ENCODE measurements at regions not wholly inside any gene's neighbourhood (a gene's known extent, or its start where the extent isn't known, plus 50 kb on each side); places are given as distances from the start of the nearest gene placed in this dataset.

DNA sequence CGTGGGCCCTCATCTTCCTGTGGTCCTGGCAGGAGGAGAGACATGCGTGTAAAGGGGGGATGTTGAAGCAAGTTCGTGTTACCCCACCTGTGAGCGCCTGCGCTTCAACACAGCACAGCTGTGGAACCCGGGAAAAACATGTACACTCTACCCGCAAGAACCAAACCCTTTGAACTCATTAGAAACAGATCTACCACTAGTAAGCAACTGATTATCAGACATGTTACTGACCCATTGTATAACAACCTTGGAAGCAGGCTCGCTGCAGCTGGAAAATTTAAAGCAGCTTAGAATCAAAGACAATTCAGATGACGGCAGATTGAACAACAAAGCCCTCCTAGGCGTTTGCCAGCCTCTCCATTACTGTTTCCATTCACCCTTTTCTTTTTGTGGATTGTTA, 771.7 kb upstream of the SALL3 start:
- Histone ChIP-seq H3K9me3 (no peaks in the 10 kb centered on the region), H3K4me1 (no peaks in the 10 kb centered on the region), H3K27ac (no peak overlapping the region), H3K36me3 (no peaks in the 10 kb centered on the region), H3K27me3 (no peaks in the 10 kb centered on the region), H3K4me3 (no peak overlapping the region)
- intact Hi-C loops (cut with DNase I; ENCODE audit: low total_unique reads) (no loop called here), in situ Hi-C loops (cut with MboI; ENCODE audit: low pct_ligation_motif_present in 1 of 4, low pct_unique_long_range_greater_than_20kb in 1 of 4, low sequenced_read_pairs in 3 of 4) (no loop called here)
- TF ChIP-seq EP300 (IDR thresholded peaks at IDR 0.05; ENCODE audit: low read depth) = no peak
- TF ChIP-seq POLR2A (IDR thresholded peaks at IDR 0.05) = no peak
- no peak for TF ChIP-seq POLR2AphosphoS5 (IDR thresholded peaks at IDR 0.05)
- TF ChIP-seq, protein P1, sequence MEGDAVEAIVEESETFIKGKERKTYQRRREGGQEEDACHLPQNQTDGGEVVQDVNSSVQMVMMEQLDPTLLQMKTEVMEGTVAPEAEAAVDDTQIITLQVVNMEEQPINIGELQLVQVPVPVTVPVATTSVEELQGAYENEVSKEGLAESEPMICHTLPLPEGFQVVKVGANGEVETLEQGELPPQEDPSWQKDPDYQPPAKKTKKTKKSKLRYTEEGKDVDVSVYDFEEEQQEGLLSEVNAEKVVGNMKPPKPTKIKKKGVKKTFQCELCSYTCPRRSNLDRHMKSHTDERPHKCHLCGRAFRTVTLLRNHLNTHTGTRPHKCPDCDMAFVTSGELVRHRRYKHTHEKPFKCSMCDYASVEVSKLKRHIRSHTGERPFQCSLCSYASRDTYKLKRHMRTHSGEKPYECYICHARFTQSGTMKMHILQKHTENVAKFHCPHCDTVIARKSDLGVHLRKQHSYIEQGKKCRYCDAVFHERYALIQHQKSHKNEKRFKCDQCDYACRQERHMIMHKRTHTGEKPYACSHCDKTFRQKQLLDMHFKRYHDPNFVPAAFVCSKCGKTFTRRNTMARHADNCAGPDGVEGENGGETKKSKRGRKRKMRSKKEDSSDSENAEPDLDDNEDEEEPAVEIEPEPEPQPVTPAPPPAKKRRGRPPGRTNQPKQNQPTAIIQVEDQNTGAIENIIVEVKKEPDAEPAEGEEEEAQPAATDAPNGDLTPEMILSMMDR (IDR thresholded peaks at IDR 0.05) = no peak
- DNase-seq = no peak
- 45 to 65% methylated on average over 9 to 10 of the region's 10 CpGs for WGBS, 2 donors (ENCODE audit: low coverage in 1 of 2)

DNA sequence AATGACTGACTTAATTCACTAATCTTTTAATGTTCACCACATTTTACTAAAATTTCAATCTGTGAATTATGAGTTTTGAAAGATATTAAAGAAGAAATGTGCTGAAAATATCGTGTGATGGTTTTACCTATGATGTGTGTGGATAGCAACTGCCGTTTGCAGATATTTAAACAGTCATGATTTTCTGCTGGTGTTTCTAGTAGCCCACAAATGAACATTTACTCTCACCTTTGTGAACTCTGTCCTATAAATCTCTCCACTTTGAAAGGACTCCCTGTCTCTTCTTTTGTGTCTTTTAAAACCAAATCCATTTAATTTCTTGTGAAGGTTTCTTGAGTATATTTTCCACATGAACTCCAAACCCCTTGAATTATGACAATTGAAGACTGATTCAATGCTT, 771.2 kb upstream of the SALL3 start:
- Histone ChIP-seq H3K27ac (no peak overlapping the region), H3K36me3 (no peaks in the 10 kb centered on the region), H3K9me3 (no peaks in the 10 kb centered on the region), H3K27me3 (no peaks in the 10 kb centered on the region), H3K4me3 (no peak overlapping the region), H3K4me1 (no peaks in the 10 kb centered on the region)
- TF ChIP-seq, protein P1 (IDR thresholded peaks at IDR 0.05) = no peak
- TF ChIP-seq POLR2A (IDR thresholded peaks at IDR 0.05) (no peak), POLR2AphosphoS5 (IDR thresholded peaks at IDR 0.05) (no peak), EP300 (IDR thresholded peaks at IDR 0.05; ENCODE audit: low read depth) (no peak)
- intact Hi-C loops (cut with DNase I; ENCODE audit: low total_unique reads) (no loop called here), in situ Hi-C loops (cut with MboI; ENCODE audit: low pct_ligation_motif_present in 1 of 4, low pct_unique_long_range_greater_than_20kb in 1 of 4, low sequenced_read_pairs in 3 of 4) (no loop called here)
- DNase-seq = no peak
- WGBS, 2 donors (ENCODE audit: low coverage in 1 of 2) = 26 to 41% methylated on average over 2 of the region's 2 CpGs

DNA sequence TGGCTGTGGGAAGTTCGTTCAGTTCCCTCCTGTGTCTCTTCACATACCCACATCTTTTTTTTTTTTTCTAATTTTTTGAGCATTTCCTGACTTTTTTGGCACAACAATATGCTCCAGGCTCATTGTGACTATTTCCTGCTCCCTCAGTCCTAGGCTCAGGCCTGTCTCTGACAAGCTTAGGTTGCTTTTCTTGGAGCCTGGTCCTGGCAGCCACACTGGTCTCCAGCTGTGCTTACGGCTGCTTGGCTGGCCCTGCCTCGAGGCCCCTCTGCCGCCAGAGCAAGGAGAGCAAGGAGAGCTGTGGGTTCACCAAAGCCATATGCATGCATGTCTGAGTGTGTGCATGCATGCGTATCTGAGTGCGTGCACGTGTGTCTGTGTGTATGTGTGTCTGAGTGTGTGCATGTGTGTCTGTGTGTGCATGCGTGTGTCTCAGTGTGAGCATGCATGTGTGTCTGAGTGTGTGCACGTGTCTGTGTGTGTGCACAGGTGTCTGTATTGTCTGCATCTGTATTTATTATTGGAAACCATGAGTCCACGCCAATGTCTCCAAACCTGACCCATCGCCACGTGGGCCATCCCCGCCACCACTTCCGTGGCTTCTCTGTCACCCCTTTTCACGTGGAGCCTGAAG, 766.1 kb upstream of the SALL3 start:
- Histone ChIP-seq H3K27me3 (no peaks in the 10 kb centered on the region), H3K27ac (no peak overlapping the region), H3K4me1 (no peaks in the 10 kb centered on the region), H3K36me3 (no peaks in the 10 kb centered on the region), H3K4me3 (no peak overlapping the region), H3K9me3 (no peaks in the 10 kb centered on the region)
- in situ Hi-C loops (cut with MboI; ENCODE audit: low pct_ligation_motif_present in 1 of 4, low pct_unique_long_range_greater_than_20kb in 1 of 4, low sequenced_read_pairs in 3 of 4) (no loop called here), intact Hi-C loops (cut with DNase I; ENCODE audit: low total_unique reads) (loop anchor here (10.0 kb wide), 1 partner anchor 121 kb away; no protein-coding TSS in a partner anchor)
- DNase-seq = no peak
- WGBS, 2 donors (ENCODE audit: low coverage in 1 of 2) = 40 to 86% methylated on average over 1 to 15 of the region's 15 CpGs
- TF ChIP-seq, protein P1 (IDR thresholded peaks at IDR 0.05) = no peak
- no peak for TF ChIP-seq POLR2A (IDR thresholded peaks at IDR 0.05)
- no peak for TF ChIP-seq POLR2AphosphoS5 (IDR thresholded peaks at IDR 0.05)
- TF ChIP-seq EP300 (IDR thresholded peaks at IDR 0.05; ENCODE audit: low read depth) = no peak

DNA sequence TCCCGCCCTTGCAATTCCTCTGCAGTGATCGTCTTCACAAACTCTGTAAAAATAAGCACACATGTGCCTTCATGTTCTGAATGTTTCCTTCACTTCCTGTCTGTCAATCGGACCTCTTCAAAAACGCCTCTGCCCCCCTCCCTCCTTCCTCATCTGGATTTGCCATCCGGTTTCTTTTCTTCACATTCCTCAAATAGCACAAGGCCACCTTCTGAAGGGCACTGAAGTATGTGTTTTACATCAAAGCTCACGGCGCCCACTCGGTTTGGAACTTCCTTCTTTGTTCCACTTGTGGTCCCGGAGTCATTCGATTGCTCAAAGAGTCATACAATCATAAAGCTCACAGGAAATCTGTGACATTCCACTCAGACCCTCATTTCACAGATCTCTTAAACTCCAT, 758.1 kb upstream of the SALL3 start:
- no peak for DNase-seq
- TF ChIP-seq EP300 (IDR thresholded peaks at IDR 0.05; ENCODE audit: low read depth) (no peak), POLR2AphosphoS5 (IDR thresholded peaks at IDR 0.05) (no peak), POLR2A (IDR thresholded peaks at IDR 0.05) (no peak)
- TF ChIP-seq, protein P1 (IDR thresholded peaks at IDR 0.05) = no peak
- H3K27ac ChIP-seq = no peak overlapping the region
- no peaks in the 10 kb centered on the region for H3K9me3 ChIP-seq
- no peak overlapping the region for H3K4me3 ChIP-seq
- no peaks in the 10 kb centered on the region for H3K27me3 ChIP-seq
- no peaks in the 10 kb centered on the region for H3K4me1 ChIP-seq
- intact Hi-C loops (cut with DNase I; ENCODE audit: low total_unique reads) = no loop called here
- no peaks in the 10 kb centered on the region for H3K36me3 ChIP-seq
- 62 to 66% methylated on average over 10 of the region's 10 CpGs for WGBS, 2 donors (ENCODE audit: low coverage in 1 of 2)
- in situ Hi-C loops (cut with MboI; ENCODE audit: low pct_ligation_motif_present in 1 of 4, low pct_unique_long_range_greater_than_20kb in 1 of 4, low sequenced_read_pairs in 3 of 4) = no loop called here
